T-helper 1 cell (primary cell): ENCODE measurements at regions not wholly inside any gene's neighbourhood (a gene's known extent, or its start where the extent isn't known, plus 50 kb on each side); places are given as distances from the start of the nearest gene placed in this dataset.
A peak's percentile ranks its signal among the peaks of the same experiment; 100 is the strongest.

Source experiments
- DNase-seq, 5 donors: peaks; one replicate each; pipeline ENCODE4 v3.0.0-alpha.2; 2012 to 2020

DNA sequence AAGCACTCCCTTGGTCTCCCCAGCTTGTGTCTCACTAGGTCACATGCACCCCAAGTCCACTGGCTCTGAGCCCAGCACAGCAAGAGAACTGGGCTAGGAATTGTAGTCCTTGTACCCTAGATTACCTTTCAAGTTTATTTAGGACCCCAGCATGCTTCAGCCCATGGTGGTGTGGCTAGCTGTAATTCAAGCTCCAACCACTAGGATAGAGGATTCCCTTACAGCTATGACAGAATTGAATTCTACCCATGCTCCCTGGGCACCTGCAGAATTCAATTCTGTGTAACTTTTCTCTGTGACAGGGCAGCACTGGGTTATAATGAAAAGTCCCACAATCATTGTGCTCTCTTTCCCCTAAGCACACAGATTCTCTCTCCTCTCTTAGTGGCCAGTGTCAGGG, 253.8 kb upstream of the DMD start:
- DNase-seq = no peak

- DNase-seq = no peak
These were observed 245.8 kb upstream of the DMD start for GRCh38 chrX:33457102-33457501.

GRCh38 chrX:33447285-33447684, 235.9 kb upstream of the DMD start:
- DNase-seq = no peak

DNA sequence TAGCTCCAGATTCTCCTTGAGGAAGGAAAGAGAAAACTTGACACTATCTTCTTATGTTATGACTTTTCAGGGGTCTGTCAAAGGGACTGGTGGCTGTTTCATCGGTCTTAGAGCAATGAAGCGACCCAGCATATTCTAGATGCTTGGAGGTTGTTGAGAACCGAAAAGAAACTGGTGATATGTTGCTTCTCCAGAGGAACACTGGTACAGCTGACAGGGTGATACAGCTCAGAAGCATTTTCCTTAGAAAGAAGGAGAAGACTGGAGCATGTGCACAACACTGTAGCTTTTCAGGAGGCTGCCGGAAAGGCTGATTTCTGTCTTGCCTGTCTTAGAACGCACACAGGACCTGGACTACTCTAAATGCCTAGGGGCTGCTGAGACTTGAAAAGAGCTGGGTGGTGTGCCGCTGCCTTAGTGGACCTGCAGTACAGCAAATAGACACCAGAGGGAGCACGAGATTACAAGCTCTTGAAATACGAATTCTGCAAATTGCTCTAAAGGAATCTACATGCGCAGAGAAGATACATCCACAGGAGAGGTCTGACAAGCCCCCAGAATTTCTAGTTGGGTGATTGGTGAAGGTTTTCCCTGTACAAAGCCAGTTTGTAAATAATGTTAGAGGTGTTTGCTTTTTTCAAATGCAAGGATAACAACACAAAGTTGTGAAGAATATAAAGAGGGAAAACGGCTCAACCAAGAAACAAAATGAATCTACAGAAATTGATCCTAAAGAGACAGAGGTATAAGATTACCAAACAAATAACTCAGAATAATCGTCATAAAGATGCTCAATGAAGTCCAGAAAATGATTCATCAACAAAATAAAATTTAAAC, 223.1 kb upstream of the DMD start:
- peak in 2 of 5 donors; percentile 1 to 26 for DNase-seq

GRCh38 chrX:33416273-33416805, 205.0 kb upstream of the DMD start:
- DNase-seq = no peak

- no peak for DNase-seq
These were observed 204.1 kb upstream of the DMD start for GRCh38 chrX:33415459-33415858.

GRCh38 chrX:33385546-33385945, 174.2 kb upstream of the DMD start:
- DNase-seq = no peak

- DNase-seq = no peak
These were observed 168.5 kb upstream of the DMD start for GRCh38 chrX:33379839-33380238.

- DNase-seq = no peak
These were observed 146.3 kb upstream of the DMD start for GRCh38 chrX:33357606-33358005.

- DNase-seq = no peak
These were observed 127.9 kb upstream of the DMD start for GRCh38 chrX:33339219-33339618.

DNA sequence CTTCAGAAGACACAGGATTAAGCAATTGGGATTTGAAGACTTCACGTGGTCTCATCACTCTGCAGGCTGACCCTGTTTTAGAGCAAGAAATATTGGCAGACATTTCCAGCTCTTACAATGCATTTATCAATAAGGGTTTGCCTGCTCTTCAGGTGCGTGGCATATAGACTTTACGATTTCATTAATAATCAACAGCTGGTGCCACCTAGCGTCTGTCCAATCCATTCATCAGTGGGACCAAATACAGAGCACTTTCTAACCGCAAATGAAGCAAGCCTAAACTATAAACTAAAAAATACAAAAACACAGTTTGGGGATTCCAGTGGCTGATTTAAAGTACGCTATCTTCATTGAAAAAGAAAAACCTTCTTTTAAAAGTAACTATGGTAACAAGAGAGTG, 125.4 kb upstream of the DMD start:
- DNase-seq = no peak

- no peak for DNase-seq
These were observed 121.9 kb upstream of the DMD start for GRCh38 chrX:33333271-33333670.

GRCh38 chrX:33330798-33331197, 119.4 kb upstream of the DMD start:
- DNase-seq = no peak

GRCh38 chrX:33324099-33324498, 112.8 kb upstream of the DMD start:
- DNase-seq = no peak

- no peak for DNase-seq
These were observed 96.6 kb upstream of the DMD start for GRCh38 chrX:33307911-33308354.

- DNase-seq = no peak
These were observed 87.3 kb upstream of the DMD start for GRCh38 chrX:33298622-33299021.

DNA sequence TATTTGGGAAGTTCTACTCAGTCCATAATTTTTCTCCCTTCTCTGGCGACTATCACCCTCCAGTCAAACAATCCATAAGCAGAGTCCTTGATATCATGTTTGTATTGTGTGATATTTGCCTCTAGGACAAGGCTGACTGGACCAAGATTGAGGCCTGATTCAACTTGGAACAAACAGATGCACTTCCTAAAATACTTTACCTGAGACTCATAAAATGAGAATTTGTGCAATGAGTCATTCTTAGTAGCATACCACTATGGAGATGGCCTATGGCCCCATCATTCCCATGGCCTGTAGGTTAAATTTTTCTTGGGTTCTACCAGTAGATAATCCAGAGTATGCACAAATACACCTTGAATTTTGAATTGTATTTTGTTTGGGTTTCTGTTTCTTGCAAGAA, 74.2 kb upstream of the DMD start:
- DNase-seq = no peak

DNA sequence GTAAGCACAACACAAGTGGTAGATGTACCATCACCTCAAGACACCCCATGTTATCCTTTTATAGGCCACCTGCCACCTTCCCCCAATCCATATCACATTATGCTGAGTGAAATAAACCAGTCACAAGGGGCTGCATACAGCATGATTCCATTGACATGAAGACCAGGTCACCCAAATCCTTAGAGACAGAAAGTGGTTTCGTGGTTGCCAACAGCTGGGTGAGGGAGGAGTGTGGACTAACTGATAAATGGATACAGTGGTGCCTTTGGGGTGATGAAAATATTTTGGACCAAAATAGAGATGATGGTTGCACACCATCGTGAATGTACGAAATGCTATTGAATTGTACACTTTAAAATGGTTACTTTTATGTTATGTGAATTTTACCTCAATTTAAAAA, 65.7 kb upstream of the DMD start:
- no peak for DNase-seq

GRCh38 chrX:33273535-33273934, 62.2 kb upstream of the DMD start:
- no peak for DNase-seq

GRCh38 chrX:33272986-33273385, 61.6 kb upstream of the DMD start:
- no peak for DNase-seq
